Progenitor cell of endocrine pancreas (in vitro differentiated cells): ENCODE measurements at regions not wholly inside any gene's neighbourhood (a gene's known extent, or its start where the extent isn't known, plus 50 kb on each side); places are given as distances from the start of the nearest gene placed in this dataset.

ENCODE experiments used
- DNase-seq: peaks from one replicate; pipeline ENCODE4 v3.0.0; 2021; ENCODE audit warnings: low spot score; ENCODE audit not compliant: unreplicated experiment
- H3K27ac Mint-ChIP-seq: 2 replicates; pipeline ENCODE4 v1.8.0; 2021; ENCODE audit warnings: mild to moderate bottlenecking, moderate library complexity, mixed read lengths
- H3K27me3 Mint-ChIP-seq: 2 replicates; pipeline ENCODE4 v1.8.0; 2021; ENCODE audit warnings: mixed read lengths
- H3K36me3 Mint-ChIP-seq: 2 replicates; pipeline ENCODE4 v1.8.0; 2022; ENCODE audit warnings: mixed read lengths; ENCODE audit not compliant: insufficient read depth
- H3K4me1 Mint-ChIP-seq: 2 replicates; pipeline ENCODE4 v1.8.0; 2021; ENCODE audit warnings: low read depth, mixed read lengths
- H3K4me3 Mint-ChIP-seq: 2 replicates; pipeline ENCODE4 v1.8.0; 2021; ENCODE audit warnings: low read depth, mild to moderate bottlenecking, moderate library complexity, mixed read lengths
- H3K9me3 Mint-ChIP-seq: 2 replicates; pipeline ENCODE4 v1.8.0; 2021; ENCODE audit warnings: low read depth, mixed read lengths
- TF ChIP-seq, protein P1 (sequence below): fragments of 200-600 bp; sonication (generic); IDR thresholded peaks from one replicate; pipeline ENCODE4 v1.5.0; 2021; ENCODE audit warnings: antibody characterized with exemption, mild to moderate bottlenecking; ENCODE audit not compliant: unreplicated experiment

DNA sequence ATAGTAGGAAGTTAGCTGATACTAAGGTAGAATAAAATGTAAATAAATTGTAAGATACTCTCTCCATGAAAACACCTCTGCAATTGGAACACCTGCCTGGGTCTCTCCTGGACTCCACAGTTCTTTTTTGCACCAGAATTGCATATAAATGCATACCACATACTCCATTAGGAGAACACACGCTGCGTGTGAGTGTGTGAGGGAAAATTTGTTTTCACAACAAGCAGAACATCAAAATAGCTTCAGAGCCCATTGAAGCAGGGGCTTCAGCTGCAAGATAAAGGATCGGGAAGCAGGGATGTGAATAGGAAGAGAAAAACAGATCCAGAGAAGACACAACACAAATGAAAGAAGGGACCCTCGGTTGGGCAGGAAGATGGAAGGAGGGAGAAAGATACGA is 389.8 kb upstream of the BRINP1 start:
- peaks cover 19% of the 10 kb centered on the region for H3K4me1 Mint-ChIP-seq
- no peak for DNase-seq
- H3K36me3 Mint-ChIP-seq, result no peaks in the 10 kb centered on the region
- peaks cover 8% of the 10 kb centered on the region for H3K27me3 Mint-ChIP-seq
- no peaks in the 10 kb centered on the region for H3K9me3 Mint-ChIP-seq
- TF ChIP-seq, protein P1, sequence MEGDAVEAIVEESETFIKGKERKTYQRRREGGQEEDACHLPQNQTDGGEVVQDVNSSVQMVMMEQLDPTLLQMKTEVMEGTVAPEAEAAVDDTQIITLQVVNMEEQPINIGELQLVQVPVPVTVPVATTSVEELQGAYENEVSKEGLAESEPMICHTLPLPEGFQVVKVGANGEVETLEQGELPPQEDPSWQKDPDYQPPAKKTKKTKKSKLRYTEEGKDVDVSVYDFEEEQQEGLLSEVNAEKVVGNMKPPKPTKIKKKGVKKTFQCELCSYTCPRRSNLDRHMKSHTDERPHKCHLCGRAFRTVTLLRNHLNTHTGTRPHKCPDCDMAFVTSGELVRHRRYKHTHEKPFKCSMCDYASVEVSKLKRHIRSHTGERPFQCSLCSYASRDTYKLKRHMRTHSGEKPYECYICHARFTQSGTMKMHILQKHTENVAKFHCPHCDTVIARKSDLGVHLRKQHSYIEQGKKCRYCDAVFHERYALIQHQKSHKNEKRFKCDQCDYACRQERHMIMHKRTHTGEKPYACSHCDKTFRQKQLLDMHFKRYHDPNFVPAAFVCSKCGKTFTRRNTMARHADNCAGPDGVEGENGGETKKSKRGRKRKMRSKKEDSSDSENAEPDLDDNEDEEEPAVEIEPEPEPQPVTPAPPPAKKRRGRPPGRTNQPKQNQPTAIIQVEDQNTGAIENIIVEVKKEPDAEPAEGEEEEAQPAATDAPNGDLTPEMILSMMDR, result no peak
- H3K4me3 Mint-ChIP-seq, result no peak overlapping the region
- no peak overlapping the region for H3K27ac Mint-ChIP-seq

GRCh38 chr9:119758241-119758640 is 389.0 kb upstream of the BRINP1 start:
- Mint-ChIP-seq H3K4me1 (peaks cover 19% of the 10 kb centered on the region), H3K9me3 (no peaks in the 10 kb centered on the region), H3K4me3 (no peak overlapping the region), H3K27me3 (peaks cover 8% of the 10 kb centered on the region), H3K27ac (no peak overlapping the region), H3K36me3 (no peaks in the 10 kb centered on the region)
- TF ChIP-seq, protein P1, result no peak
- DNase-seq, result no peak

DNA sequence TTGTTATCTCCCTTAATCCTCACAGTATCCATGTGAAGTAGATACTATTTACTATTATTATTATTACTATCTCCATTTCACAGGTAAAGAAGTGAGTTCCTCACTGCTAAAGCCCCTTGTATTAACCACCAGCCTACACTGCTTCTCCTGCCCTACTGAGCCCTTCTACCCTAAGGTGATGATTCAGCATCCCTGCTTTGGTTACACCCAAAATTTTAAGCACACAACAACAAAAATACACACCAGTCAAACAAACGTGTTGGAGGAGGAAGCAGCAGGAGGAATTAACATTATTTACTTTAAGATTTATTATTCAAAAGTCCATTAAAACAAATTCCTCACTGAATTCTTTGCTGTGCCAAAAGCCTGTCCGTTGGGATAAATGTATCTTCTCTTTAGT is 370.2 kb upstream of the BRINP1 start:
- Mint-ChIP-seq H3K4me1 (no peaks in the 10 kb centered on the region), H3K36me3 (no peaks in the 10 kb centered on the region), H3K27ac (no peak overlapping the region), H3K4me3 (no peak overlapping the region), H3K9me3 (peaks cover 13% of the 10 kb centered on the region), H3K27me3 (peaks cover 3% of the 10 kb centered on the region)
- TF ChIP-seq, protein P1, result no peak
- no peak for DNase-seq

GRCh38 chr9:119736491-119737454 is 367.5 kb upstream of the BRINP1 start:
- Mint-ChIP-seq H3K4me3 (no peak overlapping the region), H3K36me3 (no peaks in the 10 kb centered on the region), H3K27ac (no peak overlapping the region), H3K4me1 (no peaks in the 10 kb centered on the region), H3K9me3 (peaks cover 3% of the 10 kb centered on the region), H3K27me3 (peaks cover 3% of the 10 kb centered on the region)
- DNase-seq, result no peak
- TF ChIP-seq, protein P1, result no peak

DNA sequence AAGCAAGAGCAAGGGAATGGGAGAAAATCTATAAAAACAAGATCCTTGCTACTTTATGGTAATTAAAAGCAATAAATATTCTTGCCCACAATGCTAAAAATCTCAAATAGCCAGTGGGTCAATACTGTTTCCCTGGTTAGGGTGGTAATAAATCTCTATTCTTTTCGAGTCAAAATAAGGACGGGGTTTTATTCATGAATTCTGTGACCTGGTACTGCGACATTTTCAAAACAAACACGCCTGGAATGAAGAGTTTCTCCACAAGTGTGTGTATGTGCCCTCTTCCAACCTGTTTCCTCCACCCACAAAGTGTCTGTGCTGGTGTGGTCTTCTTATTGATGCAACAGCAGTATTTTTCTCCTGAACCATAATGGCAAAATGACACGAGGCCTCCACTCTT is 358.8 kb upstream of the BRINP1 start:
- DNase-seq, result no peak
- Mint-ChIP-seq H3K4me1 (no peaks in the 10 kb centered on the region), H3K36me3 (no peaks in the 10 kb centered on the region), H3K9me3 (no peaks in the 10 kb centered on the region), H3K27ac (no peak overlapping the region), H3K27me3 (peaks cover 47% of the 10 kb centered on the region), H3K4me3 (no peak overlapping the region)
- TF ChIP-seq, protein P1, result no peak
